ENCODE measurements at regions not wholly inside any gene's neighbourhood (a gene's known extent, or its start where the extent isn't known, plus 50 kb on each side); places are given as distances from the start of the nearest gene placed in this dataset.

DNA sequence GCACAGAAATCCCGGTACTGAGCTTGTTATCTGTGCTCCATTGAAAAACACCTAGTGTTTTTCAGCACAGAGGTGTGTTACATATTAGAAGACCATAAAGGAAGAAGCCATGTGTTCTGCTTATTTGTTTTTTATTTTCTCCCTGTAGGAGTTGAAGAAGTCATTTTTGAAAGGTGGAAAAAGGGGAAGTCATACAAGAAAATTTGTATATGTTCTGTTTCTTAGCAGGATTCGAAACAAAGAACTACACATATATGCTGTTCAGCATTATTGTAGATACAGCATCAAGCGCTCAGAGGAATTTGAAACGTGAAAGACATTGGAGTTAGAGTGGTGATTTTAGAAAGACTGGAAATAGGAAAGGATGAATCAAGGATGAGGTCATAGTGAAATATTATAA is 345.3 kb upstream of the ADGRL2 start:
- Mint-ChIP-seq H3K9me3 (peaks cover 8% of the 10 kb centered on the region), H3K36me3 (ENCODE audit: low read depth) (no peaks in the 10 kb centered on the region), H3K27me3 (ENCODE audit: insufficient read depth) (no peaks in the 10 kb centered on the region; the same call in 1 of the 2 replicates), H3K27ac (no peak overlapping the region), H3K4me1 (ENCODE audit: low read depth) (no peaks in the 10 kb centered on the region), H3K4me3 (no peak overlapping the region)
- TF ChIP-seq, protein P1, sequence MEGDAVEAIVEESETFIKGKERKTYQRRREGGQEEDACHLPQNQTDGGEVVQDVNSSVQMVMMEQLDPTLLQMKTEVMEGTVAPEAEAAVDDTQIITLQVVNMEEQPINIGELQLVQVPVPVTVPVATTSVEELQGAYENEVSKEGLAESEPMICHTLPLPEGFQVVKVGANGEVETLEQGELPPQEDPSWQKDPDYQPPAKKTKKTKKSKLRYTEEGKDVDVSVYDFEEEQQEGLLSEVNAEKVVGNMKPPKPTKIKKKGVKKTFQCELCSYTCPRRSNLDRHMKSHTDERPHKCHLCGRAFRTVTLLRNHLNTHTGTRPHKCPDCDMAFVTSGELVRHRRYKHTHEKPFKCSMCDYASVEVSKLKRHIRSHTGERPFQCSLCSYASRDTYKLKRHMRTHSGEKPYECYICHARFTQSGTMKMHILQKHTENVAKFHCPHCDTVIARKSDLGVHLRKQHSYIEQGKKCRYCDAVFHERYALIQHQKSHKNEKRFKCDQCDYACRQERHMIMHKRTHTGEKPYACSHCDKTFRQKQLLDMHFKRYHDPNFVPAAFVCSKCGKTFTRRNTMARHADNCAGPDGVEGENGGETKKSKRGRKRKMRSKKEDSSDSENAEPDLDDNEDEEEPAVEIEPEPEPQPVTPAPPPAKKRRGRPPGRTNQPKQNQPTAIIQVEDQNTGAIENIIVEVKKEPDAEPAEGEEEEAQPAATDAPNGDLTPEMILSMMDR (IDR thresholded peaks at IDR 0.05), result no peak
- DNase-seq, result no peak

DNA sequence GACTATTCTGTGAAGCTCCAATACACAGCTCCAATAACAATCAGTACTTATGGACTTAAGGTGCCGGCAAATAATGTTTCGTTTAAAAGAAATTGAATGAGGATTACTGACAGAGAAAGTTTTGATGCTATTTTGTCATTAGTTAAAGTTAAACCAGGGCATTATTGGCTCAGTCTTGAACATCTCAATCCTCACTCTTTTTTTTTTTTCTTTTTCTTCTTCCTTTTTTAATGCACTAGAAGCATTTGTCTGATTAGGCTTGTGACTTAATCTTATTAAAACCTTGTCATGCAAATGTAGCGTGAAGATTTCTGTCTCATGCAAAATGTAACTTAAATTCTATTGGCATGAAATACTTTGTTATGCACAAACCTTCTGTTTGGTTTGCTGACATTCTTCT is 346.8 kb upstream of the ADGRL2 start:
- Mint-ChIP-seq H3K27ac (no peak overlapping the region), H3K9me3 (peaks cover 4% of the 10 kb centered on the region), H3K4me3 (no peak overlapping the region), H3K4me1 (ENCODE audit: low read depth) (no peaks in the 10 kb centered on the region), H3K27me3 (ENCODE audit: insufficient read depth) (no peaks in the 10 kb centered on the region; the same call in 1 of the 2 replicates), H3K36me3 (ENCODE audit: low read depth) (no peaks in the 10 kb centered on the region)
- TF ChIP-seq, protein P1 (IDR thresholded peaks at IDR 0.05), result no peak
- DNase-seq, result no peak

DNA sequence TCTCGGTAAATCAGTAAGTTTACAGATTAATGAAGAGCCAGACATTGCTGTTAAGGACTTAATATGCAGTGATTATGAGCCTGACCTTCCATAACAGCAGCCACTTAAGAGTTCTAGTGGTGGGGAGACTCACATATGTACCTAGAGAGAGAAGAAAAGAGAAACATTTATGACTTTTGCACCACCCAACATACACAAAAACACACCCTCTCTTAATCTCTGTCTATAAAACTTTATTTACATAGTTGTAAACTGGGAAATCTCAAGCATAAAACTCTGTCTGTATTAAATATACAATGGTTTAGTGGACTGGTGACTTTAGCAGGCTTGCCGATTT is 347.4 kb upstream of the ADGRL2 start:
- H3K27me3 Mint-ChIP-seq (ENCODE audit: insufficient read depth), result no peaks in the 10 kb centered on the region; the same call in 1 of the 2 replicates
- H3K9me3 Mint-ChIP-seq, result peaks cover 6% of the 10 kb centered on the region
- no peak for DNase-seq
- H3K4me1 Mint-ChIP-seq (ENCODE audit: low read depth), result no peaks in the 10 kb centered on the region
- H3K27ac Mint-ChIP-seq, result no peak overlapping the region
- H3K4me3 Mint-ChIP-seq, result no peak overlapping the region
- TF ChIP-seq, protein P1 (IDR thresholded peaks at IDR 0.05), result no peak
- no peaks in the 10 kb centered on the region for H3K36me3 Mint-ChIP-seq (ENCODE audit: low read depth)

DNA sequence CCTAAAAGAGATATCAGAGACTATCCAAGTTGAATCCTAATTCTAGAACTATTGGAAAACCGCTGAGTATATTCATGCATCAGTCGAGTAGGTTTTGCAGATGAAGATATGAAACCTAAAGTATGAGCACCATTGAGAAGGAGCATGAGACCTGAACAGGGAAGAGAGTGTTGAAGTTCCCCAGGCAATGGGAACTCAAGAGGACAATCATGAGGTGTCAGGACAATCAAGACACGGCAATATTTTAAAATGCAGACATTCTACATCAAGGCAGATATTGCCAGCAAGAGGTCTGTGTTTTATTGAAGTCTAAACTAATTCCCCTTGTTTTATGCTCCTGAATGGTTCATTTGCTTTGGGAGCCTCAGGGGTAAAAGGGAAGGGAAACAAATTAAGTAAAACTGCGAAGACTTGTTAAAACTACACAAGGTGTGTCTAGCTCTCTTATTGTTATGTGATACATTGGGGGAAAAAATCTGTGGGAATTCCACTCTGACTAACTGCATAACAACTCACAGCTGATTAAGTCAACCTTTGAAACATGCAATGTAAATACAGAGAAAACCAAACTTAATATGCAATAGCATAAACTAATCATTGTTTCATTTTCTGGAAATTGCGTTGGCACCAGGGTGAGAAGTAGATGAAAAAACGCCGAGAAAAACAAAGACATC is 347.9 kb upstream of the ADGRL2 start:
- DNase-seq, result no peak
- H3K27me3 Mint-ChIP-seq (ENCODE audit: insufficient read depth), result no peaks in the 10 kb centered on the region; the same call in 1 of the 2 replicates
- TF ChIP-seq, protein P1 (IDR thresholded peaks at IDR 0.05), result no peak
- no peak overlapping the region for H3K27ac Mint-ChIP-seq
- no peaks in the 10 kb centered on the region for H3K4me1 Mint-ChIP-seq (ENCODE audit: low read depth)
- no peaks in the 10 kb centered on the region for H3K36me3 Mint-ChIP-seq (ENCODE audit: low read depth)
- H3K9me3 Mint-ChIP-seq, result peaks cover 3% of the 10 kb centered on the region
- H3K4me3 Mint-ChIP-seq, result no peak overlapping the region

DNA sequence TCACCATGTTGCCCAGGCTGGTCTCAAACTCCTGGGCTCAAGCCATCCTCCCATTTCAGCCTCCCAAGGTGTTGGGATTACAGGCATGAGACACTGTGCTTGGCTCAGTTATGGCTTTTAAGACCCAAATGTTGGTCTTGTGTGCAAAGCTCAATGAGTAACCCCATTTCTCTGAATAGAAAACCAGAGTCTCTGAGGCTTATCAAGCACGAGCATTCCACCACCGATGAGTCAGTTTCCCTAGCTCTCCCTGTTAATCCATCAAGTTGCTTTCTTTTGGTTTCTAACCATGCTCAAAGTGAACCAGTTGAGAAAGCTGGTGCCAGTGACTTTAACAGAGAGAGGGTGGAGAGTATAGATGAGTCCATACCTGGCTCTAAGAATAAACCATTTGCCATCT is 350.9 kb upstream of the ADGRL2 start:
- H3K9me3 Mint-ChIP-seq, result peaks cover 3% of the 10 kb centered on the region; the same call in 1 of the 2 replicates
- DNase-seq, result no peak
- H3K36me3 Mint-ChIP-seq (ENCODE audit: low read depth), result no peaks in the 10 kb centered on the region
- no peaks in the 10 kb centered on the region for H3K4me1 Mint-ChIP-seq (ENCODE audit: low read depth)
- H3K27me3 Mint-ChIP-seq (ENCODE audit: insufficient read depth), result no peaks in the 10 kb centered on the region
- no peak overlapping the region for H3K4me3 Mint-ChIP-seq
- TF ChIP-seq, protein P1 (IDR thresholded peaks at IDR 0.05), result no peak
- no peak overlapping the region for H3K27ac Mint-ChIP-seq

Measured in HFFc6 (cell line).